ENCODE measurements at regions not wholly inside any gene's neighbourhood (a gene's known extent, or its start where the extent isn't known, plus 50 kb on each side); places are given as distances from the start of the nearest gene placed in this dataset.

DNA sequence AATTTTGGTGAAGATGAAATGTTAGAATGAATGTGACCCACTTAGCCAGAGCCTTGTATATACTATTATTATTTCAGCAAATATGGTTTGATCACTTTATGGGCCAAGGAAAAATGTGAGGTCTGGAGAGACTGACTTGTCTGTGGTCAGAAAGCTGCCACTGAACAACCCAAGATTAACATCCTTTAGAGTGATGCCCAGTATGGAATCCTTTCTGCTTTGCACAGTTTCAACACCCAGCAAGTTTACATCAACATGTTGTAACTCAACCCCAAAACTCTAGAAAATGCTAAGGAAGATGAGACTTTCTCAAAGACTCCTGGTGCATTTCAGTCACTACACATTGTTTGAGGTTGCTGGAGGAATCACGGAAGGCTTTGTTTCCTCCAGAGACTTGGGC is 107.7 kb downstream of the SNX19 start:
- WGBS, 3 donors: 85 to 97% (median 95%) methylated on average over 1 of the region's 1 CpG
- no peaks in the 10 kb centered on the region for H3K9me3 ChIP-seq
- no peak overlapping the region for H3K27ac ChIP-seq
- TF ChIP-seq POLR2A (IDR thresholded peaks at IDR 0.05): no peak
- no peak for TF ChIP-seq EP300 (IDR thresholded peaks at IDR 0.05)
- no peak for TF ChIP-seq CTCF (IDR thresholded peaks at IDR 0.05)
- intact Hi-C loops (cut with DNase I): no loop called here
- DNase-seq: no peak
- no peaks in the 10 kb centered on the region for H3K27me3 ChIP-seq
- H3K4me3 ChIP-seq: no peak overlapping the region
- no peaks in the 10 kb centered on the region for H3K4me1 ChIP-seq (ENCODE audit: insufficient read depth)
- no peaks in the 10 kb centered on the region for H3K36me3 ChIP-seq

- H3K4me1 ChIP-seq (ENCODE audit: insufficient read depth): no peaks in the 10 kb centered on the region
- no peak overlapping the region for H3K27ac ChIP-seq
- TF ChIP-seq CTCF (IDR thresholded peaks at IDR 0.05) (no peak), EP300 (IDR thresholded peaks at IDR 0.05) (no peak), POLR2A (IDR thresholded peaks at IDR 0.05) (no peak)
- DNase-seq: no peak
- intact Hi-C loops (cut with DNase I): no loop called here
- no peaks in the 10 kb centered on the region for H3K27me3 ChIP-seq
- 91 to 94% (median 92%) methylated on average over 8 of the region's 8 CpGs for WGBS, 3 donors
- no peaks in the 10 kb centered on the region for H3K36me3 ChIP-seq
- H3K9me3 ChIP-seq: no peaks in the 10 kb centered on the region
- H3K4me3 ChIP-seq: no peak overlapping the region
These were observed 103.1 kb downstream of the SNX19 start for GRCh38 chr11:130813196-130813595.

DNA sequence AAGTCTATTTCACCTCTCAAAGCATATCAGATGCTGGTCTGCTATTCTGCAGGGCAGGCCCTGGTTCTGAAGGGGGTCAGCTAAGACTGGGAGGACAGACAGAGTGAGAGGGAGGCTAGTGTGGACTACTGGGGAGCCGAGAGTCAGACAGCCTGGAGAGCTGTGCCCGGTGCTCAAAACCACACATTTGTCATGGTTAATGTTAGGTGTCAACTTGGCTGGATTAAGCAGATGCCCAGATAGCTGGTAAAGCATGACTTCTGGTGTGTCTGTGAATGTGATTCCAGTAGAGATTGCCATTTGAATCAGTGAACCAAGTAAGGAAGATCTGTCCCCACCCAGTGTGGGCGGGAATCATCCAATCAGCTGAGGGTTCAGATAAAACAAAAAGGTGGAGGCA is 102.6 kb downstream of the SNX19 start:
- no peak for DNase-seq
- H3K36me3 ChIP-seq: no peaks in the 10 kb centered on the region
- no peaks in the 10 kb centered on the region for H3K9me3 ChIP-seq
- H3K4me1 ChIP-seq (ENCODE audit: insufficient read depth): no peaks in the 10 kb centered on the region
- intact Hi-C loops (cut with DNase I): no loop called here
- 81 to 89% (median 85%) methylated on average over 3 of the region's 3 CpGs for WGBS, 3 donors
- no peaks in the 10 kb centered on the region for H3K27me3 ChIP-seq
- no peak for TF ChIP-seq CTCF (IDR thresholded peaks at IDR 0.05)
- no peak for TF ChIP-seq POLR2A (IDR thresholded peaks at IDR 0.05)
- no peak for TF ChIP-seq EP300 (IDR thresholded peaks at IDR 0.05)
- H3K4me3 ChIP-seq: no peak overlapping the region
- no peak overlapping the region for H3K27ac ChIP-seq

DNA sequence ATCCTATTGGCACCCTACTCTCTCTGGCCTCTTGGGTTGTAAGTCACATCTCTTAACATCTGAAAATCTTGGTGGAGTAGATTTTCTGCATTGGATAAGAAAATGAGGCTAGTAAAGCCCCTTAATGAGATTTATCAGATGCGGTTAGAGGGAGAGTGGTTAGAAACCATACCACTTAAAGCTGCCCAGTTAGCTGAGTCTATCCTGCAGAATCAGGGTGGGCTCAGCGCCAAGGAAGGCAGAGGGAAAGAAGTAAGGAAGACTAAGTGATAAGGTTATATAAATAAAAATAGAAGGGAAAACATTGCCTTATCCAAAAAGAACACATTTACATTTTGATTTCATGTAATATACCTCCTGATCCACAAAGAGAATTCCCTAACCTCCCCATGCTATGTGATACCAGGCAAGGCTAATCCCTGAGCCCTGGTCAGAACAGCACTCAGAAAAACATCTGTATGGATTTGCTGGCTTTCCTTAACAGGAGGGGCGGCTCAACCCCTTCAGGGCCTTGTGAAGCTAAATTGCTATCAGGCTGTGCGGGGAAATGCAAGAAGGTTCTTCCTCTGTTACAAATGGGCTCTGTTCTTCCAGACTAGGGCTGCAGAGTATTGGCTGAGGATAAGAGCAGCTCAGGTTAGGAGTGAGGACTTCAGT is 101.7 kb downstream of the SNX19 start:
- Histone ChIP-seq H3K27me3 (no peaks in the 10 kb centered on the region), H3K9me3 (no peaks in the 10 kb centered on the region), H3K4me3 (no peak overlapping the region), H3K4me1 (ENCODE audit: insufficient read depth) (no peaks in the 10 kb centered on the region), H3K36me3 (no peaks in the 10 kb centered on the region), H3K27ac (no peak overlapping the region)
- no peak for DNase-seq
- intact Hi-C loops (cut with DNase I): no loop called here
- no peak for TF ChIP-seq CTCF (IDR thresholded peaks at IDR 0.05)
- no peak for TF ChIP-seq POLR2A (IDR thresholded peaks at IDR 0.05)
- no peak for TF ChIP-seq EP300 (IDR thresholded peaks at IDR 0.05)
- 62 to 83% (median 69%) methylated on average over 4 of the region's 4 CpGs for WGBS, 3 donors

Measured in ovary (tissue), 7 donors.